ENCODE measurements at regions not wholly inside any gene's neighbourhood (a gene's known extent, or its start where the extent isn't known, plus 50 kb on each side); places are given as distances from the start of the nearest gene placed in this dataset.

DNA sequence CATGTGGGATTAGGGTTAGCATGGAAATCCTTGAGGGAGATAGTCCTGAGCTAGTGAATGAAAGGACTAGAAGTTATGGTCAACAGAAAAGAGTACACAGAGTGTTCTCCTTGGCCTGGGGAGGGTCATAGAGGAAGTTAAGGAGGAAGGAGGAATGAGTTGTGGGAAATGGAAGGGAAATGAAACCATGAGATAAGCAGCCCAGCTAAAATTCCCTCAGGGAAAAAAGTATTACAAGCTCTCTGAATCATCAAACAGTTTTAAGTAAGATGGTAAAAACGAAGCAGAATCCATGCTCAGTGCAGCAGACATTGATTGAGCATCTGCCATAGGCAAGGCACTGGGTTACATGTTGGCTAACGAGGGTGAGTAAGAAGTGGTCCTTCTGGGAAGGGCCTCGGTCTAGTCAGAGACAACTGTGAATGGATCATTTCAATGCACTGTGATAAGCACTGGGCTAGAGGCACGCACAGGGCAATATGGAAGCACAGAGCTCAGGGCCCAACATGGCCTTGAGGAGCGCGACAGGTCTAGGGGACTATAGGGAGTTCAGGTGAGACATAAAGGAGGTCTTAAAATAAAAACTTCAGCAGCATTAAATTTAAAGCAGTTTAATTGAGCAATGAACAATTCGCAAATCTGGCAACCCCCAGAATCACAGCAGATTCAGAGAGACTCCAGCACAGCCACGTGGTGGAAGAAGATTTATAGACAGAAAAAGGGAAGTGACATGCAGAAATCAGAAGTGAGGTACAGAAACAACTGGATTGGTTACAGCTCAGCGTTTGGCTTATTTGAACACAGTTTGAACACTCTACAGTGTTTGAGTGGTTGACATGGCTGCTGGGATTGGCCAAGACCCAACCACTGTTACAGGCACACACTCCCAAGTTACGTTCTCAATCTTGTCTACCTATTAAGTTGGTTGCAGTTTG is 219.5 kb downstream of the HLX start:
- Histone ChIP-seq H3K36me3 (ENCODE audit: control insufficient read depth in 2 of 2, extremely low read depth in 1 of 2, insufficient read depth in 2 of 2, low read length in 2 of 2) (no peaks in the 10 kb centered on the region), H3K27me3 (ENCODE audit: control insufficient read depth, extremely low read depth, insufficient read depth, low read length) (no peaks in the 10 kb centered on the region), H2AFZ (ENCODE audit: control insufficient read depth, low read length) (no peak overlapping the region), H3K4me1 (ENCODE audit: control insufficient read depth, extremely low read depth, insufficient read depth, low read length) (no peaks in the 10 kb centered on the region), H3K9ac (ENCODE audit: control insufficient read depth, extremely low read depth, insufficient read depth, low read length) (no peak overlapping the region), H3K79me2 (ENCODE audit: control insufficient read depth, insufficient read depth, low read length) (no peaks in the 10 kb centered on the region), H3K9me1 (ENCODE audit: control insufficient read depth, extremely low read depth, insufficient read depth, low read length) (no peaks in the 10 kb centered on the region), H3K27ac (ENCODE audit: control insufficient read depth, insufficient read depth, low read length) (no peak overlapping the region), H3K9me3 (ENCODE audit: control insufficient read depth, low read depth, low read length) (no peaks in the 10 kb centered on the region), H3K4me2 (ENCODE audit: control insufficient read depth, extremely low read depth, insufficient read depth, low read depth, low read length) (no peak overlapping the region), H4K20me1 (ENCODE audit: control insufficient read depth, extremely low read depth, insufficient read depth, low read length) (no peaks in the 10 kb centered on the region), H3K4me3 (ENCODE audit: control insufficient read depth in 2 of 3, extremely low read depth in 1 of 3, insufficient read depth in 2 of 3, low read depth in 1 of 3, low read length in 3 of 3) (no peak overlapping the region)
- FAIRE-seq: no peak
- no peak for TF ChIP-seq CTCF (optimal IDR thresholded peaks at IDR 0.05 in 1 of 3, IDR thresholded peaks at IDR 0.05 in 1 of 3, conservative IDR thresholded peaks at IDR 0.05 in 1 of 3; ENCODE audit: extremely low read depth in 1 of 3, insufficient read depth in 2 of 3, low read length in 3 of 3)
- no peak for TF ChIP-seq EZH2 (IDR thresholded peaks at IDR 0.05; ENCODE audit: low read length)
- DNase-seq (ENCODE audit: low read depth, low spot score): no peak
- dilution Hi-C loops (cut with MboI; ENCODE audit: extremely low pct_ligation_motif_present, low sequenced_read_pairs): no loop called here

- H3K9me3 ChIP-seq (ENCODE audit: control insufficient read depth, low read depth, low read length): no peaks in the 10 kb centered on the region
- no peaks in the 10 kb centered on the region for H3K79me2 ChIP-seq (ENCODE audit: control insufficient read depth, insufficient read depth, low read length)
- no peaks in the 10 kb centered on the region for H3K4me1 ChIP-seq (ENCODE audit: control insufficient read depth, extremely low read depth, insufficient read depth, low read length)
- no peak overlapping the region for H3K4me3 ChIP-seq (ENCODE audit: control insufficient read depth in 2 of 3, extremely low read depth in 1 of 3, insufficient read depth in 2 of 3, low read depth in 1 of 3, low read length in 3 of 3)
- no peaks in the 10 kb centered on the region for H3K9me1 ChIP-seq (ENCODE audit: control insufficient read depth, extremely low read depth, insufficient read depth, low read length)
- no peak overlapping the region for H2AFZ ChIP-seq (ENCODE audit: control insufficient read depth, low read length)
- no peak overlapping the region for H3K27ac ChIP-seq (ENCODE audit: control insufficient read depth, insufficient read depth, low read length)
- no peaks in the 10 kb centered on the region for H3K27me3 ChIP-seq (ENCODE audit: control insufficient read depth, extremely low read depth, insufficient read depth, low read length)
- TF ChIP-seq EZH2 (IDR thresholded peaks at IDR 0.05; ENCODE audit: low read length): no peak
- no peak for TF ChIP-seq CTCF (optimal IDR thresholded peaks at IDR 0.05 in 1 of 3, IDR thresholded peaks at IDR 0.05 in 1 of 3, conservative IDR thresholded peaks at IDR 0.05 in 1 of 3; ENCODE audit: extremely low read depth in 1 of 3, insufficient read depth in 2 of 3, low read length in 3 of 3)
- H3K4me2 ChIP-seq (ENCODE audit: control insufficient read depth, extremely low read depth, insufficient read depth, low read depth, low read length): no peak overlapping the region
- FAIRE-seq (no peak), DNase-seq (ENCODE audit: low read depth, low spot score) (no peak)
- no peaks in the 10 kb centered on the region for H3K36me3 ChIP-seq (ENCODE audit: control insufficient read depth in 2 of 2, extremely low read depth in 1 of 2, insufficient read depth in 2 of 2, low read length in 2 of 2)
- no peaks in the 10 kb centered on the region for H4K20me1 ChIP-seq (ENCODE audit: control insufficient read depth, extremely low read depth, insufficient read depth, low read length)
- dilution Hi-C loops (cut with MboI; ENCODE audit: extremely low pct_ligation_motif_present, low sequenced_read_pairs): no loop called here
- H3K9ac ChIP-seq (ENCODE audit: control insufficient read depth, extremely low read depth, insufficient read depth, low read length): no peak overlapping the region
Measured at GRCh38 chr1:221099747-221100595, 220.7 kb downstream of the HLX start.
